GM12891 (cell line): ENCODE measurements at regions not wholly inside any gene's neighbourhood (a gene's known extent, or its start where the extent isn't known, plus 50 kb on each side); places are given as distances from the start of the nearest gene placed in this dataset.

ENCODE experiments used
- DNase-seq: peaks from one replicate; pipeline ENCODE4 v3.0.0; 2011; ENCODE audit warnings: low spot score; ENCODE audit not compliant: insufficient read length
- FAIRE-seq: peaks from 2 replicates; lab custom pipeline; 2011; peaks lifted over from hg19 to GRCh38; lab: Jason Lieb, UNC
- PAX5 ChIP-seq: IDR thresholded peaks from 2 replicates; pipeline ENCODE4 v1.6.1; 2011; ENCODE audit warnings: low read length, moderate library complexity, mild to moderate bottlenecking; ENCODE audit not compliant: insufficient read depth, severe bottlenecking
- POLR2A ChIP-seq: IDR thresholded peaks from 2 replicates; pipeline ENCODE4 v1.6.1; 2011; ENCODE audit warnings: low read depth, low read length, control low read depth
- POLR2AphosphoS5 ChIP-seq: IDR thresholded peaks from 2 replicates; pipeline ENCODE4 v1.6.1; 2011; ENCODE audit warnings: low read depth, low read length, control low read depth
- POU2F2 ChIP-seq: IDR thresholded peaks from 2 replicates; pipeline ENCODE4 v1.6.1; 2011; ENCODE audit warnings: low read depth, mild to moderate bottlenecking, control low read depth, low read length, moderate library complexity
- SPI1 ChIP-seq: IDR thresholded peaks from 2 replicates; pipeline ENCODE4 v1.6.1; 2011; ENCODE audit warnings: low read depth, low read length, control low read depth
- TAF1 ChIP-seq: IDR thresholded peaks from 2 replicates; pipeline ENCODE4 v1.6.1; 2011; ENCODE audit warnings: low read depth, low read length, control low read depth

- no peak for FAIRE-seq
- TF ChIP-seq POLR2A (no peak), TAF1 (no peak), POU2F2 (no peak), SPI1 (no peak), POLR2AphosphoS5 (no peak), PAX5 (no peak)
- no peak for DNase-seq
Observed at GRCh38 chr18:57202881-57203280, 56.0 kb downstream of the BOD1L2 start.

- DNase-seq (no peak), FAIRE-seq (no peak)
- no peak for TF ChIP-seq SPI1
Observed at GRCh38 chr18:57205641-57206040, 58.8 kb downstream of the BOD1L2 start.

DNA sequence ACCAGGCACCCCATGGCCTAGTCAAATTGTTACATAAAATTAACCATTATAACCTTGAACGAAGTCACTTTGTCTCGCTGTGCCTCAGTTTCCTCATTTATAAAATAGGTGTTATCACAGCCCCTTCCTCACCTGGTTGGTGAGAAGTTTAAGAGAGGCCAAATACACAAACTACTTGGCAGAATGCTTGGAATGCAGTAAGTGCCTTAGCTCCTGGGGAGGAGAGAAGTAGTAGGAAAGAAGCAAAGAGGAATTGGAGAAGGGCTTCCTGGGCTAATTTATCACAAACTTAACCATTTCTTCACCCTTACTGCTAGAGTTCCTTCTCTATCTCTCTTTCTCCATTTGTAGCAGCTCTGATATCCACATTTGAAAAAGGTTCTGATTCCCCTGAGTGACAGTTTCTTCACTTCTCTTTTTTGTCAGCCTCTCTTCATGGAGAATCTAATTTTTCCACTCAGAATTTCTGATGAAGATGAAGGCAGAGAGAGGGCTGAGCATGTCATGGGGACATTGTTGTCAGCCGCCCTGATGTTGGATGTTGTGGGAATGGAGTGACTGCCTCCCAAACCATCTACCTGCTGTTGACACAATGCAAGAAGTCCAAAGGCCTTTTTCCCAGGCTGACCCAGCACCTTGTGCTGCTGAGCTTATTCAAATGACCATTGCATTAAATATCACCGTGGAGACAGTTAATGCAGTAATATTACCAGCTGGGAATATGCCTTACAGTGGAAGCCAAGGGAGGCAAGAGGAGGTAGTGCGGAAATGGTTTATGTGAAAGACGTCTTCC lies 60.4 kb downstream of the BOD1L2 start:
- FAIRE-seq: no peak
- no peak for TF ChIP-seq SPI1
- no peak for TF ChIP-seq POLR2AphosphoS5
- no peak for TF ChIP-seq PAX5
- TF ChIP-seq TAF1: no peak
- no peak for TF ChIP-seq POU2F2
- no peak for TF ChIP-seq POLR2A
- DNase-seq: no peak

GRCh38 chr18:57208047-57208446 lies 61.2 kb downstream of the BOD1L2 start:
- no peak for FAIRE-seq
- no peak for DNase-seq
- no peak for TF ChIP-seq TAF1
- no peak for TF ChIP-seq SPI1
- no peak for TF ChIP-seq PAX5
- no peak for TF ChIP-seq POU2F2
- no peak for TF ChIP-seq POLR2A
- TF ChIP-seq POLR2AphosphoS5: no peak

DNA sequence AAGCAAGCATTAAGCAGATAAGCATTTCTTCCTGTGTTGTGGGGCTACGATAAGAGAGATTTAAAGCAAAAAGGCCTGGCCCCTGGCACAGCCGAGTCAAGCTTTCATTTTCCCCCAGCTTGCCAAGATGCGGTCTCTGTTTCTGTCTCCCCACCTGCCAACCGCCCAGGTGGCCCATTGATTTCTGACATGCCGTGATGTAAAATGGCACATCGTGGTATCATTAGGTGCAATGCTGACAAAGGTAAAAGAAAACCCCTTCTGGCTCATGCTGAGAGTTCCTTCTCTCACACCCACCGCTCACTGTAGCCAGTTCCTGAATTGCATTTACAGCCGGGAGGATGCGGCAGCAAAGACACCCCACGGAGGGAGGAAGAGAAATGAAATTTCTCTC lies 62.8 kb downstream of the BOD1L2 start:
- TF ChIP-seq POU2F2: no peak
- peak; percentile 40; the same call in 1 of the 2 replicates for TF ChIP-seq SPI1
- DNase-seq (no peak), FAIRE-seq (no peak)

- TF ChIP-seq TAF1 (no peak), PAX5 (no peak), POLR2AphosphoS5 (no peak), SPI1 (no peak), POLR2A (no peak), POU2F2 (no peak)
- DNase-seq (no peak), FAIRE-seq (no peak)
Observed at GRCh38 chr18:57210107-57210715, 63.3 kb downstream of the BOD1L2 start.

- TF ChIP-seq POU2F2: no peak
- no peak for TF ChIP-seq POLR2AphosphoS5
- TF ChIP-seq TAF1: no peak
- TF ChIP-seq SPI1: no peak
- TF ChIP-seq POLR2A: no peak
- no peak for TF ChIP-seq PAX5
- DNase-seq: no peak
- no peak for FAIRE-seq
Observed at GRCh38 chr18:57210716-57211411, 64.0 kb downstream of the BOD1L2 start.

- FAIRE-seq (no peak), DNase-seq (no peak)
- TF ChIP-seq POLR2A (no peak), SPI1 (no peak), POLR2AphosphoS5 (no peak), PAX5 (no peak), TAF1 (no peak), POU2F2 (no peak)
Observed at GRCh38 chr18:57211412-57211750, 64.5 kb downstream of the BOD1L2 start.

- FAIRE-seq: no peak
- no peak for DNase-seq
- TF ChIP-seq SPI1 (no peak), TAF1 (no peak), PAX5 (no peak)
Observed at GRCh38 chr18:57211776-57212175, 64.9 kb downstream of the BOD1L2 start.

GRCh38 chr18:57212678-57213077 lies 65.8 kb downstream of the BOD1L2 start:
- no peak for FAIRE-seq
- TF ChIP-seq POLR2A (no peak), POU2F2 (no peak), POLR2AphosphoS5 (no peak), PAX5 (no peak)
- no peak for DNase-seq
